Islet precursor cell (in vitro differentiated cells): ENCODE measurements at regions not wholly inside any gene's neighbourhood (a gene's known extent, or its start where the extent isn't known, plus 50 kb on each side); places are given as distances from the start of the nearest gene placed in this dataset.
"Not testable (repeated sequence)": the region's sequence is repeated elsewhere in the genome, so short reads cannot be mapped to it uniquely, and the experiment has no call there.

Experiments
- DNase-seq: peaks from one replicate; pipeline ENCODE4 v3.0.0-alpha.2; 2018

DNA sequence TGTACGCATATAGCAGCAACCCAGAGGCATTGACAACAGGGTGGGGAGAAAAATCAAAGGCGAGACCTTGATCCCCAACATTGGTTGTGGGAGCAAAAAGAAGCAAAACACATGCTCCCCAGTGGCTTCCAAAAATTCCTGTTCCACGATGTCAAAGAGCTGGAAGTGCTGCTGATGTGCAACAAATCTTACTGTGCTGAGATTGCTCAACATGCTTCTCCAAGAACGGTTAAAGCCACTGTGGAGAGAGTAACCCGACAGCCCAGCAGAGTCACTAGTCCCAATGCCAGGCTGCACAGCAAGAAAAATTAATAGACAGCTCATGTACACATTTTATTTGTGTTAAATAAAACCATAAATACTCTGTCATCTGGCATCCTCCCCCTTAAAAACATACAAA lies 179.9 kb upstream of the PFN2 start:
- DNase-seq = no peak

DNA sequence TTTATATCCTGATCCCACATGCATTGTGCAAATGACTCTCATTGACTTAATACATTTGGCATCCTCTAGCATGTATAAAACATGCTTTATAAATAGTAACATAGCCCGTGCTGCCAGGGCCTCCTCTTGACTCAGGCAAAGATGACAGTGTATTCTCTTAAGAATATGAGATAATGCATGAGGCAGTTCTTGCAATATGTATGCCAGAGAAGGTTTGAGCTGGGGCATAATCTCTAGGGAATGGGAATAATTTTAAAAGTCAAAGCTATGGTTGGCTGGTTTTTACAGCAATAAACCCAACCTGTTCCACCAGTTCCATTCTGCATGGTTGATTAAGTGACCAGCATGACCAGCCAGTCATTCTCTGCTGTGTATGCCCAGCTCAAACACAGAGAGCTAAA lies 179.0 kb upstream of the PFN2 start:
- DNase-seq = no peak

DNA sequence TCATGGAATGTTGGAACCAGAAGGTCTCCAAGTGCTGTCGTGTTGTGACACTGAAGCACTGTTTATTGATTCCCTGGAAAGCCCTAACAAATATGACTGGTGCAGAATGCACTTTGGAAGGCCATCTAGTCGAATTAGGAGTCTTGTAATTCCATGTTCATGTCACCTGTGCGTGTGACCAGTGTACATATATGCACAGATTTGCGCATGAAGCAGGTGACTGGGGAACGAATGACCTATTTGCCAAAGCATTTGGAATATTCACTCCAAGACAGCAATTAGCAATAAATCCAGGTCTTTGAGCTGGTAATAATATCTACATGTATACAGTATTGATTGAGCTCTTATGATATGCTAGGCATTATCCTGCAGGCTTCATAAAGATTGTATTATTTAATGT lies 177.5 kb upstream of the PFN2 start:
- DNase-seq = no peak

DNA sequence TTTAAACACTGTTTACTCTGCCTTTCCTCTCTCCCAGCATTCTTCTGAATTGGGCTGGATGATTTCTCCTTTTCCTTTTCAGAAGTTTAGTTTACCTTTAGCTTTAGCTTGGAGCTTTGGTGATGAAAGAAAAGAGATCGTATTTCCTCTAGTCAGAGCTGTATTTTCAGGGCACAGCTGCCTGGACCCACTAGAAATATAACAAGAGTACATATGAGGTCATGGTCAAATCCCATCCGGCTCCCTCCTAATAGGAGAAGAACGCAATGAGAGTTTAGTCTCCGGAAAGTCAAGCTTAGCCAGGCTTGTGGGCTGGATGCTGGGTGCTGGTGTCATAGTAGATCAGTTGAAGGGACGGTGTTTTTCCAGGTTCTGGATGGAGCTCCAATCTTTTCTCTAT lies 177.1 kb upstream of the PFN2 start:
- no peak for DNase-seq

DNA sequence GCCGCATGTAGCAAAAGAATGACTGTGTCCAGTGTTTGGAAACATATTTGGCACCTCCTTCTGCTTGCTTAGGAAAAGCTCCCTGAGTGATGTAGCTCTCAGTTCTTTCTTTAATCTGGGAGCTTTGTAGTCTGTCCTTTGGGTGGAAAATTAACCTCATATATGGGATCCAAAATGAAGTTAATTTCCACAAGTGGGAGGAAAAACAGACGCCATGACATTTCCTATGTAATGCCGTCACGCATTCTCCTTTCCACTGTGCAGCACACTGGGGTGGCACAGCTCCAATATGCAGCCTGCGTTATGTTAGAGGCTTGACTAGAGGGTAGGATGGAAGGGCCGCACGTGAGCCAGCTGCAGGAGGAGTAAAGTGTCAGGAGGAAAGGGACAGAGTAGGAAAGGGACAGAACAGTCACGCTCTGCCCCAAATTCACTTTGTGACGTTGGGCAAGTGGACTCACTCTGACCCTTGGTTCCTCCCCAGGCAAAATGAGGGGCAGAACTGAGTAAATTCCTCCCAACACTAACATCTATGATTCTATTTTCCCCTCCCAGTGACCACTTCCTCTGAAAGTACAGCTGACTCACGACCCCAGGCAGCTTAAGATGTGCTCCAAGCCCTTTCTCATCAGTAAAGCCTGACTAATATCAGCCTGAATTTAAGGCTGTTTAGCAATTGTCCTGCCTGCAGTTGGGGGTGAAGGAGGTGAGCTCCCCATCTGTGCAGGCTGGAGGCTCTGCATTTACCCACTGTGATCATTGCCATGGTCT lies 176.5 kb upstream of the PFN2 start:
- DNase-seq = peak; percentile 77

DNA sequence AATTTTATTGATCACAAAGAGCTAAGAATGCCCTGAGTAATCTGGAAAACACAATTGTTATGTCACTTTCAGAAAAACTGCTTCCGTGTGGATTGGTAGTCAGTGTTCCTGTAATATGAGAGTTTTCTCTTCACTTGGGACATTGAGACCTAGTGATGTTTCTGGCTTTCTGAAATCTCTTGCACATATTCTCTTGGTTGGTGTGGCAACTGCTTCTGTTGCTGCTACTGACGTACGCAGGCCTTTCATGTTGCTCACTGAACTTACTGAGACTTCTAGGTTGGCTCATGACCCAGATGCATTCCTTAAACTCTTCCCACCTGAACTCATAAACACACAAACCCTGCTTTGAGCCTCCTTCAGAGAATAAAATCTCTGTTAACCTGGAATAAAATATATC lies 175.0 kb upstream of the PFN2 start:
- DNase-seq = no peak

DNA sequence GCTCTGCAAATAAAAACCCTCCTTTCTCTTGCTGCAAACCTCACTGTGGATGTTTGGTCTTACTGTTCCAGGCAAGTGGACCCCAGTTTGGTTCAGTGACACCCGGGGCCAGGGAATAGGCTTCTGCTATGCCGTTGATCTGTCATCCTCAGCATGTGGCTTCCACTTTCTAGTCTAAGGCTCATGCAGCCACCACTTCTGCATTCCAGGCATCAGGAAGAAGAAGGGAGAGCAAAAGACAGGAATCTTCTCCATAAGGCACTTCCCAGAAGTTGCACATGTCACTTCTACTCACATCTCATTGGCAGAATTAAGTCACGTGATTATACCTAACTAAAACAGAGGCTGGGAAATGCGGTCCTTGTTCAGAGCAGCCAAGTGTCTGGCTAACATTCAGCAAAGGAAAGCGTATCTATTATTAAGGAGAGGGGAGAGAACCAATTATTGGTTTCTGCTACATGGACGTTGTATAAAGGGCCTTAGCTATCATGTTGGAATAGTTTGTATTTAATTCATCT lies 173.6 kb upstream of the PFN2 start:
- DNase-seq = no peak

DNA sequence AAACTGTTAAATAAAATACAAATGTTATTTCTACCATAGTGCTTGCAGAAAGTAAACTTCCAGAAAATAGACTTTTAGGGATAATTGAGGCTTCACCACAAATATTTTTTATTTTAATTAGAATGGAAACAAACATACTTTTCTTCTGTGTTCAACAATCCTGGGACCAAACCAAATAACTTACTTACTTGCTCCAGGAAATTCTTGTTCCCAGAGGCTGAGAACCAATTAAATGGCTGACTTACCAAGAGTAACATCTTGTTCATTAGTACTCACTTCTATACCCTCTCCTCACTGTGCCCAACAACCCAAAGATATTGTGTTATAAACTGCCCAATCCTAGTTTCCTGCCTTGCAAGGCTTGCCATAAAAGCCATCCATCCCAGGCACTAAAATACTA lies 172.2 kb upstream of the PFN2 start:
- no peak for DNase-seq

DNA sequence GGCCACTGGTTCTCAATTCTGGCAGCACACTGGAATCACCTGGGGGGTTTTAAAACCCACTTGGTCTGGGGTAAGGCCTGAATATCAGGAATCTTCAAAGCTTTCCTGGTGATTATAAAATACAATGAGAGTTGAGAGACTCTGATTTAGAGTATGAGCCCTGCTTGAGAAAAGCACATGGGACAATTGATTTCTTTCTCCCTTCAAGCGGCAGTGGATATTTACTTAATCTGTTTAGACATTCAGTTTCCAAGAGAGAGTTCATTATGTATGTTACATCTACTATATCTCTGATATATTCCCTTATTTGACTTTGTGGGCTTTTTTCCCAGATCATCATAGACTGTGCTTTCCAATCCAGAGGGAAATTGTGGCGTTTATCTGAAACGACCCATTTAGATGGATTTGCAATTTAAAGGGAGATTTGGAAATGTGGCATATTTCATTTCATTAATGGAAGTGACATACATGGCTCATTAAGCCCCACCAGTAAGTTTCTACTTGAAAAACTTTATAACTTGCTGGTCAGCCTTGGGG lies 171.2 kb upstream of the PFN2 start:
- no peak for DNase-seq

DNA sequence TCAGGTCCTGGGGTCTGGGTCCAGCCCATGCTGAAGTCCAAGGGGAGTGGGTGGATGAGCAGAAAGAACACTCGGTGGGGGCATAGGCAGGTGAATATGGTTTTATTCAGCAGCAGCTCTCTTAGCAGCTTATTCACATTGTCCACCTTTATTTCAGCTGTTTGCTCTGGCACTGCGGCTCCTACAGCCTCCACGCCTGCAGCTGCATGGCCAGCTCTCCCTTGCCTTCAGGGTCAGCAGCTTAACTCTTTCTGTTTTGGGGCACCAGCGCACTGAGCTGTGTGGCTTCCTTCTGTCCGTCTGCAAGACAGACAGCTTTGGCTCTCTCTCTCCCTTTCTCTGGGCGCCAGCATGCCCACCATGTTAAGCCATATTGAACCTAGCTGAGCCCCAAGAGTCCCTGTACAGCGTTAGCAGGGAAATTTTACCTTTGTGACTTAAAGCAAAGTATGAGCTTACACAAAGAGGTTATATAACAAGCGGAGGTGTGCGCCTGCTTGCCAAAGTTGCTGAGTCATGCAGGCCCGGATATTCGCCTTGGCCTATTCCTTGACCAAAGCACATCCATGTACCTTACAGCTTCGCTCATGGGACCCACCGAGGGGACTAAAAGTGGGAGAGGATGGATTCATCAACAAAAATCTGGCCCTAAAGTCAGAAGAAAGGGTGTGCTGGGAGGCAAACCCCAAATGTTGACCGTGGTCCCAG lies 170.1 kb upstream of the PFN2 start:
- no peak for DNase-seq

DNA sequence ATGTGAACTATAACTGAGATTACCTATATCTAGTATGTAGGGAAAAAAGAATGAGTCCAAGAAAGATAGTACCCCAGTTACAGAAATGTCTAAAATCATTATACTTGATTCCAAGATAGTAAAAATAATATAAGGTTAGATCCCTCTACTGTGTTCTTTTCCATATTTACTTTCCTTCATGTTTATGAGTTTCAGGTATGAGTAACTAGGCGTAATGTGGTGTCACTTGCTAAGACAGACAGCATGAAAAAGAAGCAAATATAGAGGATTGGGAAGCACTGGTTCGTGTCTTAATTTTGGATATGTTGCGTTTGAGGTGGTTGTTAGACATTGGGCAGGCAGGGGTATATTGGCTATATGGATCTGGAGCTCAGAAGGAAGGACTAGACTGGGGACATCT lies 168.1 kb upstream of the PFN2 start:
- DNase-seq = no peak

DNA sequence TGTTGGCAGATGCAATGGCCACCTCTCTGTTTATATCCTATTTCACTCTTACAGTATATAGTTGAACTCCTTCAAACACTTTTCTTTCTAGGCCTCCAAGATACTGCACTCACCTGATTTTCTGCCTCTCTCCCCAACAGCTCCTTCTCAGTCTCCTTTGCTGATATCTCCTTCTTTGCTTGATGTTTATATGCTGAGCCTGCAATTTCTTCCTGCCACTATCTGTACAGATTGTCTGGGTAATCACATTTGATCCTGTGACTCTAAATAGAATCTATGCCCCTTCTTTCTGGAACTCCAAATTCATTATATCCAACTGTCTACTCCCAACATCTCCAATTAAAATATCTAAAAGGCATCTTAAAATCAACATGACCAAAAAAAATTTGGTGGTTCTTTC lies 165.5 kb upstream of the PFN2 start:
- no peak for DNase-seq

DNA sequence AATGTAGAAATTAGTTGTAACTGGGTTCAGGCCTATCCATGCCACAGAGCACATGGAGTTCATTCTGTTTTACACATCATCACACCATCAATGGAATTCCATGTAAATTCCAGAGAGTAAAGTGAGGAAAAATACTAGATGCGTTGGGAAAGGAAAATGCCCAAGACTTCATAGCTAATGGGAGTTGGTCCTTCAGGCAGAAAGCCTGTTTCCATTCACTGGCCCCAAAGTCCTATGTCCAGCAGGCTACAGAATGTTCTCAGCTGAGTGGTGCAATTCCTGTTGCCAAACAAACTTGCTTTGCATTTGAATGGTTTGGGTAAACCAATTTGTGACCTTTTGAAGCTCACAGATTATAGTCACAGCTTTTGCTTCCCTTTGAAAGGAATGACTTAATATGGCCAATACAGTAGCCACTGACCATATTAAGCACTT lies 164.6 kb upstream of the PFN2 start:
- DNase-seq = no peak

DNA sequence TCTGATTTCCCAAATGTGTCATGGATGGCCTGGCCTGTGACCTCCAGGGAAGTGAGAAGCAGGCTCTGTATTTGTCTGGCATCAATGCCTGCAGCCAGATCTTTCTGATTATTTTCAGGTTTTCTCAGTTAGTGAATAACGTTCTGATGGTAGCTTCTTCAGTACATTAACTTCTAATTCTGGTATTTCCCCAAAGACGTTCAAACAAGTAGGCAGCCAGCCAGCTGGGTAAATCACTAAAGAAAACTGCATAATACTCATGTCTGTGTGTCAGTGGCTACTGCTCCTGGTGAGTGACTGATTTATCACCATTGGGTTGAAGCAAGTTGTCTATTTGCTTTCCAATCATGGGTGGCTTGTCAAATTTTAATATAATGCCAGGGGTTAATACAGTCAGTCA lies 162.6 kb upstream of the PFN2 start:
- DNase-seq = no peak

DNA sequence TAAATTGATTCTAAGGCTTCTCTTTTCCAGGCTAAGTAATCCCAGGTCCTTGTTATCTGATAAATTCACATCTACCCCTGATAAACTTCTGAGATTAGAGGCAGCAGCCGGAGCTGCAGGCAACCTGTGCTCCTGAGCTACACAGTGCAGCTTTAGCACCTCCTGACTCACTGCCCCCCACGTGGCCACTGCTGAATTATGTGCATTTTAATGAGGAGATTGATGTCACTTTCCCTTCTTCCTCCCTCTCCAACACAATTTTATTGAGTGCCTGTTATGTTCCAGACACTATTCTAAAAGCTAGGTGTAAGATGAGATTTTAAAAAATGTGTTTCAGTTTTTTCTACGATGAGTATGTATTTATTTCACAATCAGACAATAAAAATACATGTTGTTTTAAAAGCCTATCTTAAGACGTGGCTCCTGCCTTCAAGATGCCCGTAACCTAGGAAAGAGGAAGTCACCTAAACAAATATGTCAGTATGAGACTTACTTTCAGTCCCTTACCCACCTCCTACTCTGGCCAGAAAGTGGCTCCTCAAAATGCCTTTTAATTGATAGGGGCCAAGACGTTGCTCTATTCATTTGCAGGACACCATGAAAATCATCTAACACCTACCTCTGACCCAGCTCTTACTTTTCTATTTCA lies 161.5 kb upstream of the PFN2 start:
- no peak for DNase-seq

DNA sequence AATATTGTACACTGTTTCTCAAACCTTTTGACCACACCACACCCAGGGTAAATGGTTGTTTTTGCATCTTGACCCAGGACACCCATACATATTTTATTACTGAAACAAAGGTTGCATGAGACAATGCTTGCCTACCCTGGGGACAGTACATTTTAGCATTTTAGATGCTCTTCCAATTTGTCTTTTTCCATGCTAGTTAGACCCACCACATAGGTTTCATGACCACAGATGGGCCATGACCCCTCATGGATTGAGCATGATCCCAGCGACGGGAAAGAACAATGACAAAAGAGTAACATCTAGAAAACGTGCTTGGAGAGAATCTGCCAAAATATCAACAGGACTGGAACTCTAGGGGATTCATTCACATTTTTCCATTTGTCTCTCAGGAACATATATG lies 161.0 kb upstream of the PFN2 start:
- no peak for DNase-seq

DNA sequence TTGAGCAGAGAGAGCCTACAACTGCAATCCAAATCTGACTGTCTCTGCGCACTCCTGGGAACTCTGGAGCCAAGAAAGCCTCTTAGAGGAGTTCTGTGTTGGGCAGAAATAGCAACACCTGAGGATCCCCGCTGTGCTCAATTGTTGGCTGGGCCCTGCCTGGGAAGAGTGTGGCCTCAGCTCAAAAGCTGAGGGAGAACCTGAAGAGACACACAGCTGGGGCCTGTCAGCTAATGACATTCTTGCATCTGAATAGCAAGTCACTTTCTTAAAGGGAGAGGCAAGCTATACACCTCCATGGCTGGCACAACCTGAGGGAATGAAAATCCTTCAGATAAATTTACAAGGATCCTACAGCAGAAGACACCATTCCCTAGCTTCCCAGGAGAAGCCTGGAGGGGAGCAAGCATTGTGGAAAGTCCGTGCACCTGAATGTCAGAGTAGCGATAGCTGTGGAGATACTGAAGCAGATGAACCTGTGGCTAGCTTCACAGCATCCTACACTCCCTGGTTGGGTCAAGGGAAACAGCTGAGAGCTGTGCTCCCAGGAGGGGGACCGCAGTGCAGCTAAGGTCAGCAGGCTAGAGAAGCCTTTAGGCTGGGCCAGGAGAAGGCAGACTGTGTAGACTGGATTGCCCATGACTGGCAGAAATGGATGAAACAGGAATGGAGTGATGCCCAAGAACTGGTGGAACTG lies 159.9 kb upstream of the PFN2 start:
- DNase-seq = no peak

DNA sequence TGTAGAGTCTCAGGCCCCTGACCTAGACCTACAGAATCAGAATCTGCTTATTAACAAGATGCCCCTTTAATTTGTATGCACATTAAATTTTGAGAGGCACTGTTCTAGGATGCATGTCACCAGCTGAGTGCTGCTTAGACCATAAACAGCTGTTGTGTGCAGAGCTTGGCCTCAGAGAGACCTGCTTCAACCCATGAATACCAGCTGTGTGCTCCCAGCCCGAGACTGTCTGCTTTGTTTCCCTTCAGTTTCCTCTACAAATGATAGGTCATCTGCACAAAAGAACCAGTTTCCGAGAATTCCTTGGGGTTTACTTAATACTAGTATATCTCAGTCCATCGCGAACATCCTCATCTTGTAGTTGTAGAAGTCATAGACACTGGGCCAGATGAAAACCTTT lies 158.5 kb upstream of the PFN2 start:
- no peak for DNase-seq

DNA sequence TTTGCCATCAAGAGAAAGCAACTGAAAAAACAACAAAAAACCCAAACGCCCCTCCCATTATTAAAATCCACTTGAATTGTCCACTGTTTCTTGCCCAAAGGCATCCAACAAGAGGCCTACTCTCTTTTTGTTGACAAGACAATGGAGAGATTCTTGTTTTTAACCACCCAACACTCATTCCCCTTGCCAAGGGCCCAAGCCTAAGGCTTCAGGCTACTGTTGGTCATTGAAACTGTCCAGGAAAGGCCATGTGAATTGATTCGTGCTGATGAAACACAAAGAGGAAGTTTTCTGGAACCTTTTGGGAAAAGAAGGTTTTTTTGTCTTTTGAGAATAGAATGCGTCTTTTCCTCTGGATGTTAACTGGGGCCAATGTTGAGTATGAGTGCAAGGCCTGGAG lies 157.4 kb upstream of the PFN2 start:
- no peak for DNase-seq

DNA sequence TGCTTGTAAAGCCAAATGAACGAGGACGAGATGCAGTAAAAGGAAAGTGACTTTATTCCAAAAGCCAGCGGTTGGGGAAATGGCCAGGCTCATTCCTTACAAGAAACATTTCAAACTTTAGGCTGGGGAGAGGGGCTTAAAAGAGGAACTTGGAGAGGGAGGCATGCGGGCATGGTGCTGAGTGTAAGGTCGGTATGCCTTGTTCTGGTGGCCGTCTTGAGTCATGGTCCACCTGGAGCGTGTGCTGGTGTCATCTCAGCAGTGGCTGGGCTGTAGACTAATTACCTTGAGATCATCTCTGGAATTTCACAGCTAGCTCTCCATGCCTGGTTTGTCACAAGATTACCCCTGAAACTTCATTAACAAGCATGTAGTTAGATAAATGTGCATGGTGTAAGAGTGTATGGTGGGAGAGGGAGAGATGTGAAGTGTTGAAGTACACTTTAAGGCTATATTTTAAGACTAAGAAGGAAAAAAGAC lies 156.4 kb upstream of the PFN2 start:
- DNase-seq = no peak

DNA sequence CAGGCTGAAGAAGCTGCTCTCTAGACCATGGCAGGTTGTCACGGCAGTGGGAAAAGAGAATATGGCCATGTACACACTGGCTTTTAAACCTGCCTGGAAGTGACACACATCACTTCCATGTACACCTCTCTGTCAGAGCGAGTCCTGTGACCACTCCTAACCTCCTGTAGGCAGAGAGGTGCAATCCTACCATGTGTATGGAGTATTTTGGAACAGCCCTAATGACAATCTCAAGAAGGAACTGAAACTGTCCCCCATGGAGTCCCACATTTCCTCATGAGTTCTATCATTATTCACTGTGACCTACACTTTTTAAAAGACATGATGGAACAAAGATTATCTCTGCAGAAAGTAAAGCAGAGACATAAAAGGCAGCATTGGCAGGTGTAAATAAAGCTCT lies 153.4 kb upstream of the PFN2 start:
- DNase-seq = no peak

DNA sequence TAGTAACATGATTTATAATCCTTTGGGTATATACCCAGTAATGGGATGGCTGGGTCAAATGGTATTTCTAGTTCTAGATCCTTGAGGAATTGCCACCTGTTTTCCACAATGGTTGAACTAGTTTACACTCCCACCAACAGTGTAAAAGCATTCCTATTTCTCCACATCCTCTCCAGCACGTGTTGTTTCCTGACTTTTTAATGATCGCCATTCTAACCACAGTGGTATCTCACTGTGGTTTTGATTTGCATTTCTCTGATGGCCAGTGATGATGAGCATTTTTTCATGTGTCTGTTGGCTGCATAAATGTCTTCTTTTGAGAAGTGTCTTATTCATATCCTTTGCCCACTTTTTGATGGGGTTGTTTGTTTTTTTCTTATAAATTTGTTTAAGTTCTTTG lies 152.6 kb upstream of the PFN2 start:
- not testable (repeated sequence) for DNase-seq

DNA sequence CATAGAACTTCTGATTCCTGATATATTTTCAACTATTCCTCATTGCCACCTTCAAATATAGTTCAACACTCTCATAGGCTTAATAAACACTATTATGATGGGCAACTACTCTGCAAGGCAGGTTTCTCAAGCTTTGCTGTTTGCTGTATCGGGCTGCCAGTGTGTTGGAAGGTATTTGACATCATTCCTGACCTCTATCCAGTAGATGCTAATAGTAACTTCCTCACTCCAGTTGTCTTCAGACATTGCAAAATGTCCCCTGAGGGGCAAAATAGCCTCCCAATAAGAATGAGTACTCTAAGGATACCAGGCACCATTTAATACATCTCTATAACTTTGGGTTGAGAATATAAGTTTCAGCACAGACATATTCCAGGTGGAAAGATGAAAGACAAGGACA lies 147.5 kb upstream of the PFN2 start:
- DNase-seq = no peak
